AG04450 (cell line): ENCODE measurements at regions not wholly inside any gene's neighbourhood (a gene's known extent, or its start where the extent isn't known, plus 50 kb on each side); places are given as distances from the start of the nearest gene placed in this dataset.

Source experiments
- CTCF ChIA-PET: fragments of 300-600, 350-600 bp; formaldehyde crosslinking; extraction: SDS; loops from one replicate; lab custom pipeline; 2022; ENCODE audit warnings: antibody characterized with exemption, inconsistent platforms; lab: Charles Lee
- POLR2A ChIA-PET: fragments of 350-600 bp; formaldehyde crosslinking; extraction: SDS; loops from one replicate; lab custom pipeline; 2021; ENCODE audit warnings: antibody characterized with exemption, inconsistent platforms; lab: Yijun Ruan, JAX
- DNase-seq: peaks from one replicate; pipeline ENCODE4 v3.0.0-alpha.2; 2011; ENCODE audit warnings: low read depth, low spot score
- H3K27ac ChIP-seq: one replicate; pipeline ENCODE4 v1.5.1; 2012; ENCODE audit warnings: low read depth, low read length, control low read depth
- H3K27me3 ChIP-seq: one replicate; pipeline ENCODE4 v1.6.0; 2012; ENCODE audit warnings: low read length; ENCODE audit not compliant: control insufficient read depth, insufficient read depth
- H3K4me3 ChIP-seq: 2 replicates; pipeline ENCODE4 v1.5.1; 2011; ENCODE audit warnings: mild to moderate bottlenecking, low read depth, low read length, control low read depth
- H3K9me3 ChIP-seq: 2 replicates; pipeline ENCODE4 v1.5.1; 2012; ENCODE audit warnings: low read length; ENCODE audit not compliant: control insufficient read depth, insufficient read depth
- CTCF ChIP-seq: IDR thresholded peaks from 2 replicates; pipeline ENCODE4 v1.5.1; 2011; ENCODE audit warnings: low read depth, low read length, control low read depth, inconsistent platforms

GRCh38 chr7:94054130-94054529 is 50.0 kb upstream of the BET1 start:
- POLR2A ChIA-PET = no interaction called here
- no peaks in the 10 kb centered on the region for H3K9me3 ChIP-seq

GRCh38 chr7:94055963-94056362 is 51.8 kb upstream of the BET1 start:
- no peak for TF ChIP-seq CTCF
- ChIA-PET CTCF (interaction anchor here (1.0 to 1.6 kb wide), 3 partner anchors 32 to 233 kb away, joined by 3 to 8 read pairs (median 5); no protein-coding TSS in a partner anchor), POLR2A (interaction anchor here (0.6 kb wide), 1 partner anchor 692 kb away, joined by 3 read pairs; no protein-coding TSS in a partner anchor)
- no peaks in the 10 kb centered on the region for H3K27me3 ChIP-seq
- no peak for DNase-seq
- no peak overlapping the region for H3K4me3 ChIP-seq
- no peak overlapping the region for H3K27ac ChIP-seq
- H3K9me3 ChIP-seq = no peaks in the 10 kb centered on the region

More at GRCh38 chr7:94054130-94054529, 50.0 kb upstream of the BET1 start:
- Histone ChIP-seq H3K27ac (no peak overlapping the region), H3K27me3 (no peaks in the 10 kb centered on the region), H3K4me3 (no peak overlapping the region)
- CTCF ChIA-PET = interaction anchor here (1.1 kb wide), 1 partner anchor 33 kb away, joined by 5 read pairs; no protein-coding TSS in a partner anchor
- no peak for TF ChIP-seq CTCF
- DNase-seq = no peak

DNA sequence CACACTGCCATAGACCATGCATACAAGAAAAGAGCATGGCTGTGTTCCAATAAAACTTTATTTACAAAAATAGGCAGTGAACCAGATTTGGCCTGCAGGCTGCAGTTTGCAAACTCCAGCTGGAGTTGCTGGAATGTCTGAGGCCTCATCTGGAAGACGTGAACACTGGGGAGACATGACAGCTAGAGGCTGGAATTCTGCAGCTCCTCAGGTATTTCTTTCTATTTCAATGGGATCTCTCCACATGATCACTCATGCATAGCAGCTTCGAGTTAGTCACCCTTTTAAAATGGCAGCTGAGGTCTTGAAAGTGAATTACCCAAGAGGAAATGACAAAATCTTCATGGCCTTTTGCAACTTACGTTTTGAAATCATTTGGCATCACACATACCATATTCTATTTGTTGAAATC is 52.6 kb upstream of the BET1 start:
- ChIA-PET POLR2A (interaction anchor here (0.6 to 0.7 kb wide), 2 partner anchors 369 to 693 kb away, joined by 3 read pairs; no protein-coding TSS in a partner anchor), CTCF (interaction anchor here (1.0 to 1.6 kb wide), 3 partner anchors 31 to 232 kb away, joined by 3 to 8 read pairs (median 5); no protein-coding TSS in a partner anchor)
- H3K4me3 ChIP-seq = no peak overlapping the region
- peak; percentile 85 for DNase-seq
- H3K9me3 ChIP-seq = no peaks in the 10 kb centered on the region
- TF ChIP-seq CTCF = peak; percentile 3; the same call in 1 of the 2 replicates
- no peak overlapping the region for H3K27ac ChIP-seq
- H3K27me3 ChIP-seq = no peaks in the 10 kb centered on the region

GRCh38 chr7:94057955-94058354 is 53.8 kb upstream of the BET1 start:
- Histone ChIP-seq H3K9me3 (no peaks in the 10 kb centered on the region), H3K4me3 (no peak overlapping the region), H3K27ac (no peak overlapping the region), H3K27me3 (no peaks in the 10 kb centered on the region)
- no peak for DNase-seq
- CTCF ChIA-PET = no interaction called here
- POLR2A ChIA-PET = no interaction called here
- no peak for TF ChIP-seq CTCF

- H3K27me3 ChIP-seq = no peaks in the 10 kb centered on the region
- H3K27ac ChIP-seq = no peak overlapping the region
- DNase-seq = no peak
- H3K4me3 ChIP-seq = no peak overlapping the region
- ChIA-PET CTCF (interaction anchor here (0.6 kb wide), 1 partner anchor 21 kb away, joined by 3 read pairs; no protein-coding TSS in a partner anchor), POLR2A (no interaction called here)
- H3K9me3 ChIP-seq = no peaks in the 10 kb centered on the region
- no peak for TF ChIP-seq CTCF
Observed at GRCh38 chr7:94059746-94060145, 55.6 kb upstream of the BET1 start.
